ENCODE measurements at regions not wholly inside any gene's neighbourhood (a gene's known extent, or its start where the extent isn't known, plus 50 kb on each side); places are given as distances from the start of the nearest gene placed in this dataset.
"Not testable (repeated sequence)": the region's sequence is repeated elsewhere in the genome, so short reads cannot be mapped to it uniquely, and the experiment has no call there.

GRCh38 chr18:14239224-14239623 lies 107.0 kb upstream of the ZNF519 start:
- not testable (repeated sequence) for TF ChIP-seq POLR2A, CTCF (IDR thresholded peaks at IDR 0.05)
